Vagina (tissue), 2 donors: ENCODE measurements at regions not wholly inside any gene's neighbourhood (a gene's known extent, or its start where the extent isn't known, plus 50 kb on each side); places are given as distances from the start of the nearest gene placed in this dataset.

Experiments used
- POLR2A ChIP-seq, 2 donors: fragments of 450-650 bp; IDR thresholded peaks; one replicate each; pipeline ENCODE4 v1.6.1; 2017; ENCODE audit warnings: antibody characterized with exemption in 2 of 2, mild to moderate bottlenecking in 2 of 2, moderate library complexity in 2 of 2
- POLR2AphosphoS5 ChIP-seq, 2 donors: sonication (generic); formaldehyde crosslinking; IDR thresholded peaks; one replicate each; pipeline ENCODE4 v1.9.0; 2017; ENCODE audit warnings: antibody characterized with exemption in 2 of 2, mild to moderate bottlenecking in 2 of 2, low read depth in 1 of 2; ENCODE audit not compliant: insufficient read depth in 1 of 2

DNA sequence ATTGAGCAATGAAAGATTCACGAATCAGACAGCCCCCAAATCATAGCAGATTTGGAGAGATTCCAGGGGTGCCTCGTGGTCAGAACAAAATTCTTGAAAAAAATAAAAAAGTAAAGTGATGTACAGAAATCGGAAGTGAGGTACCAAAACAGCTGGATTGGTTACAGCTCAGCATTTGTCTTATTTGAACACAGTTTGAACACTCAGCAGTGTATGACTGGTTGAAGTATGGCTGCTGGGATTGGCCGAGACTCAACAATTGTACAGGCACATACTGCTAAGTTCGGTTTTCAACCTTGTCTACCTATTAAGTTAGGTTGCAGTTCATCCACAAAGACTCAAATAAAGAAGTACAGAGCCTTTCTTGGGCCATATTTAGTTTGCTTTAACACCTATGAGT is 865.4 kb upstream of the TMEM132C start:
- TF ChIP-seq POLR2A (IDR thresholded peaks at IDR 0.05) = no peak
- no peak for TF ChIP-seq POLR2AphosphoS5 (IDR thresholded peaks at IDR 0.05; ENCODE audit: insufficient read depth in 1 of 2, low read depth in 1 of 2)
